Stimulated activated CD4-positive, alpha-beta T cell treated with anti-CD3 and anti-CD28 coated beads, Interleukin-1b, Interleukin-23, amount 100 ng/mL, for 24 hours (primary cell): ENCODE measurements at regions not wholly inside any gene's neighbourhood (a gene's known extent, or its start where the extent isn't known, plus 50 kb on each side); places are given as distances from the start of the nearest gene placed in this dataset.

Experiments
- DNase-seq, 4 experiments: peaks; one replicate each; pipeline ENCODE4 v3.0.0-alpha.2; 2020; ENCODE audit warnings: low read depth in 4 of 4, low spot score in 1 of 4

GRCh38 chr6:138550346-138550767, 51.1 kb upstream of the NHSL1 start:
- DNase-seq = no peak

GRCh38 chr6:138554146-138554545, 54.9 kb upstream of the NHSL1 start:
- no peak for DNase-seq

GRCh38 chr6:138555421-138555988, 56.2 kb upstream of the NHSL1 start:
- no peak for DNase-seq

- DNase-seq = no peak
Observed at GRCh38 chr6:138557147-138557546, 57.9 kb upstream of the NHSL1 start.

GRCh38 chr6:138559143-138559542, 59.8 kb upstream of the NHSL1 start:
- no peak for DNase-seq

- no peak for DNase-seq
Observed at GRCh38 chr6:138560130-138560860, 61.0 kb upstream of the NHSL1 start.

- DNase-seq = no peak
Observed at GRCh38 chr6:138562691-138563090, 63.4 kb upstream of the NHSL1 start.

- no peak for DNase-seq
Observed at GRCh38 chr6:138563231-138563630, 63.9 kb upstream of the NHSL1 start.

GRCh38 chr6:138563650-138564049, 64.4 kb upstream of the NHSL1 start:
- no peak for DNase-seq

- DNase-seq = no peak
Observed at GRCh38 chr6:138564170-138564721, 65.0 kb upstream of the NHSL1 start.

GRCh38 chr6:138567052-138567451, 67.8 kb upstream of the NHSL1 start:
- DNase-seq = no peak

GRCh38 chr6:138568997-138569396, 69.7 kb upstream of the NHSL1 start:
- no peak for DNase-seq

- no peak for DNase-seq
Observed at GRCh38 chr6:138569554-138569953, 70.3 kb upstream of the NHSL1 start.

GRCh38 chr6:138569970-138570724, 70.9 kb upstream of the NHSL1 start:
- DNase-seq = no peak

GRCh38 chr6:138570725-138571029, 71.4 kb upstream of the NHSL1 start:
- no peak for DNase-seq

GRCh38 chr6:138571181-138571580, 71.9 kb upstream of the NHSL1 start:
- no peak for DNase-seq

GRCh38 chr6:138571585-138572166, 72.4 kb upstream of the NHSL1 start:
- DNase-seq = no peak

GRCh38 chr6:138572167-138572875, 73.0 kb upstream of the NHSL1 start:
- no peak for DNase-seq

GRCh38 chr6:138572885-138573284, 73.6 kb upstream of the NHSL1 start:
- DNase-seq = no peak

- no peak for DNase-seq
Observed at GRCh38 chr6:138575257-138575656, 76.0 kb upstream of the NHSL1 start.

GRCh38 chr6:138576313-138576712, 77.0 kb upstream of the NHSL1 start:
- no peak for DNase-seq
